ENCODE measurements at regions not wholly inside any gene's neighbourhood (a gene's known extent, or its start where the extent isn't known, plus 50 kb on each side); places are given as distances from the start of the nearest gene placed in this dataset.

GRCh38 chr5:173547579-173547978 lies 68.9 kb downstream of the BOD1 start:
- TF ChIP-seq CTCF (conservative IDR thresholded peaks at IDR 0.05): no peak
- TF ChIP-seq ZFX (IDR thresholded peaks at IDR 0.05): no peak
- H3K27ac ChIP-seq: no peak overlapping the region

- H3K27ac ChIP-seq: no peak overlapping the region
- no peak for TF ChIP-seq CTCF (conservative IDR thresholded peaks at IDR 0.05)
- no peak for TF ChIP-seq ZFX (IDR thresholded peaks at IDR 0.05)
Measured at GRCh38 chr5:173542964-173543363, 73.5 kb downstream of the BOD1 start.

- no peak overlapping the region for H3K27ac ChIP-seq
- no peak for TF ChIP-seq CTCF (conservative IDR thresholded peaks at IDR 0.05)
- TF ChIP-seq ZFX (IDR thresholded peaks at IDR 0.05): no peak
Measured at GRCh38 chr5:173542159-173542558, 74.3 kb downstream of the BOD1 start.

- TF ChIP-seq CTCF (conservative IDR thresholded peaks at IDR 0.05): no peak
- TF ChIP-seq ZFX (IDR thresholded peaks at IDR 0.05): no peak
- no peak overlapping the region for H3K27ac ChIP-seq
Measured at GRCh38 chr5:173538654-173539053, 77.8 kb downstream of the BOD1 start.

- TF ChIP-seq CTCF (conservative IDR thresholded peaks at IDR 0.05) (no peak), ZFX (IDR thresholded peaks at IDR 0.05) (no peak)
- no peak overlapping the region for H3K27ac ChIP-seq
Measured at GRCh38 chr5:173538018-173538417, 78.4 kb downstream of the BOD1 start.

- H3K27ac ChIP-seq: no peak overlapping the region
- TF ChIP-seq CTCF (conservative IDR thresholded peaks at IDR 0.05) (no peak), ZFX (IDR thresholded peaks at IDR 0.05) (no peak)
Measured at GRCh38 chr5:173537228-173537627, 79.2 kb downstream of the BOD1 start.

GRCh38 chr5:173535976-173536639 lies 80.3 kb downstream of the BOD1 start:
- no peak for TF ChIP-seq CTCF (conservative IDR thresholded peaks at IDR 0.05)
- TF ChIP-seq ZFX (IDR thresholded peaks at IDR 0.05): no peak
- no peak overlapping the region for H3K27ac ChIP-seq

Data from C4-2B (cell line).